NCI-H1436 (cell line): ENCODE measurements at regions not wholly inside any gene's neighbourhood (a gene's known extent, or its start where the extent isn't known, plus 50 kb on each side); places are given as distances from the start of the nearest gene placed in this dataset.

Source experiments
- DNase-seq: peaks from one replicate; lab custom pipeline; 2025; lab: John Stamatoyannopoulos, UW

- DNase-seq, result no peak
Observed at GRCh38 chr3:64945171-64945729, 257.4 kb upstream of the ADAMTS9 start.

GRCh38 chr3:64943866-64944265, 256.1 kb upstream of the ADAMTS9 start:
- DNase-seq, result no peak

GRCh38 chr3:64940596-64941348, 253.0 kb upstream of the ADAMTS9 start:
- DNase-seq, result no peak

GRCh38 chr3:64939747-64940450, 252.1 kb upstream of the ADAMTS9 start:
- DNase-seq, result no peak

GRCh38 chr3:64939309-64939708, 251.5 kb upstream of the ADAMTS9 start:
- no peak for DNase-seq

- DNase-seq, result no peak
Observed at GRCh38 chr3:64936556-64936955, 248.8 kb upstream of the ADAMTS9 start.

GRCh38 chr3:64935971-64936370, 248.2 kb upstream of the ADAMTS9 start:
- no peak for DNase-seq

GRCh38 chr3:64932666-64933342, 245.0 kb upstream of the ADAMTS9 start:
- DNase-seq, result no peak

- no peak for DNase-seq
Observed at GRCh38 chr3:64932016-64932518, 244.3 kb upstream of the ADAMTS9 start.

- no peak for DNase-seq
Observed at GRCh38 chr3:64930891-64931290, 243.1 kb upstream of the ADAMTS9 start.

GRCh38 chr3:64928683-64929082, 240.9 kb upstream of the ADAMTS9 start:
- DNase-seq, result no peak

- no peak for DNase-seq
Observed at GRCh38 chr3:64927689-64928088, 239.9 kb upstream of the ADAMTS9 start.

GRCh38 chr3:64925575-64925974, 237.8 kb upstream of the ADAMTS9 start:
- no peak for DNase-seq

GRCh38 chr3:64924961-64925360, 237.2 kb upstream of the ADAMTS9 start:
- DNase-seq, result no peak

GRCh38 chr3:64922213-64922612, 234.4 kb upstream of the ADAMTS9 start:
- DNase-seq, result no peak

GRCh38 chr3:64921281-64922065, 233.7 kb upstream of the ADAMTS9 start:
- no peak for DNase-seq

- no peak for DNase-seq
Observed at GRCh38 chr3:64919934-64920333, 232.1 kb upstream of the ADAMTS9 start.

- no peak for DNase-seq
Observed at GRCh38 chr3:64918989-64919388, 231.2 kb upstream of the ADAMTS9 start.

GRCh38 chr3:64917914-64918453, 230.2 kb upstream of the ADAMTS9 start:
- DNase-seq, result no peak

GRCh38 chr3:64916937-64917336, 229.1 kb upstream of the ADAMTS9 start:
- no peak for DNase-seq

GRCh38 chr3:64916192-64916798, 228.5 kb upstream of the ADAMTS9 start:
- no peak for DNase-seq
